ENCODE measurements at regions not wholly inside any gene's neighbourhood (a gene's known extent, or its start where the extent isn't known, plus 50 kb on each side); places are given as distances from the start of the nearest gene placed in this dataset.

GRCh38 chr4:44038811-44039210 is 409.8 kb downstream of the KCTD8 start:
- TF ChIP-seq CTCF (IDR thresholded peaks at IDR 0.05) (no peak), POLR2A (IDR thresholded peaks at IDR 0.05) (no peak)
